ENCODE measurements at regions not wholly inside any gene's neighbourhood (a gene's known extent, or its start where the extent isn't known, plus 50 kb on each side); places are given as distances from the start of the nearest gene placed in this dataset.
"Not testable (repeated sequence)": the region's sequence is repeated elsewhere in the genome, so short reads cannot be mapped to it uniquely, and the experiment has no call there.

DNA sequence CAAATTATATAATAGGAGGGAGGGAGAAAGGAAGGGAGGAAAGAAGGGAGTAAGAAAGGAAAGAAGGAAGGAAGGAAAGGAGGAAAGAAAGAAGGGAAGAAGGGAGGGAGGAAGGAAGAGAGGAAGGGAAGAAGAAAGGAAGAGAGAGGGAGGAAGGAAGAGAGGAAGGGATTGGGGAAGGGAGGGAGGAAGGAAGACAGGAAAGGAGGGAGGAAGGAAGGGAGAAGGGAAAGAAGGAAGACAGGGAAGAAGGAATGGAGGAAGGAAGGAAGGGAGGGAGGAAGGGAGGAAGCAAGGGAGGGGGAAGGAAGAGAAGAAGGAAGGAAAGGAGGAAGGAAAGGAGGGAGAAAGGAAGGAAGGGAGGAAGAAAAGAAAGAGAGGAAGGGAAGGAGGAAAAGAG lies 660.5 kb downstream of the EPM2A start:
- DNase-seq: no peak

DNA sequence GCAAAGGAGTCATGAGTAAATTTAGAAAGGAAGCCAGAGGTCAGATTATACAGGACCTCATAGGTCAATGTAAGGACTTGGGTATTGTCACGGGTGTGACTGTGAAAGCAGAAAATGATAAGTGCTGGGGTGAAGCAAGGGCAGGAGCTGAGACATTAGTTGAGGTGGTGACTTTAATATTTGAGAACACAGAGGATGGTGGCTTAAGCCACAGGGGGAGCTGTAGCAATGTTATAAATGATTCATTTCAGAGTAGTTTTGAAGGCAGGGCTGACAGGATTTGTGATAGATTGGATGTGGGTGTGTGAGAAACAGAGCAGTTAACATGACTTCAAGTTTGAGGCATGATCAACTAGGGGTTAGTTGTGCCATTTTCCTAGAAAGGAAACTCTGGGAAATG lies 659.9 kb downstream of the EPM2A start:
- no peak for DNase-seq

DNA sequence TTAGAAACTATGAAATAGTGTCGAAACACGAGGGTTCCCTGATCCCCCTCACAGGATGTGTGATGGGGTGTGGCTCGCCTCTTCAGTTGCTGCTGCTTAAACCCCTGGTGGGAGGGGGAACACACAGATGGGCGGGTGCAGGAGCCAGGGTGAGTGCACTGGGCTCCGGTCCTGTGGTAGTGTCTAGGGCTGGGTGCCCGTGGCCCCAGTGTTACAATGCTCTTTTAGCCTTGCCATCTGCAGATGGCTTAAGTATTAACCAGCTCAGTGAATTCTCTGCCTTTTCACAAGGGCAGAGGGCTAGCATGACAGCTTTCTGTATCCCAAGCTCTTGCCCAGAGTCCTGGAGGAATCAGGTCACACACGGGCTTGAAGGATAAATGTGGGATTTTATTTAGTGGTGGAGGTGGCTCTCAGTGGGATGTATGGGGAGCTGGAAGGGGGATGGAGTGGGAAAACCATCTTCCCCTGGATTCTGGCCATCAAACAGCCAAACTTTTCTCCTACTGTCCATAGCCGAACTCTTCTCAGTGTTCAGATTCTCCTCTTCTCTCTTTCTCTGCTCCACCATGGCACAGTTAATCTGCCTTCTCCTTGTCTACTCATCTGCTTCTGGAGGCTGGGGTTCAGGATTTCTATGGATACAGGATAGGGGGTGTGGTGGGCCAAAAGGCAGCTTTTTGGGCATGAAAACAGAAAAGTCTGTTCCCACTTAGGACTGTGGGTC lies 659.0 kb downstream of the EPM2A start:
- no peak for DNase-seq

DNA sequence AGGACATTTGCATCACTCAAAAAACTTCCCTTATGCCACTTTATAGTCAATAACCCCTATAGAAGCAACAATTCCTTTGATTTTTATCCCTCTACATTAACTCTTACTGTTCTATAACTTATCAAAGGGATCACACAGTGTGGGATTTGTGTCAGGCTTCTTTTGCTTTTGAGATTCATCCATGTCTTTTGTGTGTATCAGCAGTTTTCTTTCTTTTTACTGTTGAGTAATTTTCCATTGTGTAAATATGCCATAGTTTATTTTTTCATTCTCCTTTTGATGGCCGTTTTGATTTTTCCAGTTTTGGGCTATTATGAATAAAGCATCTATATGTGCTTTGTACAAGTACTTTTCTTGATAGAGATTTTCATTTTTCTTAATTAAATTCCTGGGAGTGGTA lies 657.9 kb downstream of the EPM2A start:
- no peak for DNase-seq

DNA sequence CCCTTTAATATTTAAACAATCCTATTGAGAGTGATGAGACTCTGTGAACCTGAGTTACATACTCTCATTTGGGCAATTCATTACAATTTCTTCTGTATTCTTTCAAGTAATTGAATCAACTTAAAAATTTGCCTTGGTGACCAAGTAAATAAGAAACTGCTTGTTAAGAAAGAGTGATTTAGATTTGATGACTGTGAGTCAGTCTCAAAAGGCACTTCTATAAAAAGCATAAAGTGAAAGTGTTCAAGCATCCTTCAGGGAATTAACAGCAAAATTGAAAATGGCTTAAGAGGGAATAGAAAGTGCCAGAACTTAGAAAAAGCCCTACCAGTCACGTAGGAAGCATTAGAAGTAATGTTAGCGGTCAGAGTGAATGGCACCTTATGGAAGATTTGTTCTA lies 654.7 kb downstream of the EPM2A start:
- DNase-seq: no peak

DNA sequence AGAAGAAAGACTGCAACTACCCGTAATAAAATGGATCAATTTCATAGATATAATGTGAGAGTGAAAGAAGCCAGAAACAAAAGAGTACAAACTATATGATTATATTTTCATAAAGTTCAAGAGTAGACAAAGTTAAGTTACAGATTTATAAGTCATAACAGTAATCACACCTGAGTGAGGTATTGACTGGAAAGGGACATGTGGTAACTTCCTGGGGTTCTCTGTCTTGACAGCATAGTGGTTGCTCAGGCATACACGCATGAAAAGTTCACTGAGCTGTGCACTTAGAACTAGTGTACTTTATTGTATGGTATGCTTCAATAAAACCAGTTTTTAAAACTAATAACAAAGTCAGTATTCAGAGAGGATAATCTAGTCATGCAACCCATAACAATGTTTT lies 653.6 kb downstream of the EPM2A start:
- no peak for DNase-seq

DNA sequence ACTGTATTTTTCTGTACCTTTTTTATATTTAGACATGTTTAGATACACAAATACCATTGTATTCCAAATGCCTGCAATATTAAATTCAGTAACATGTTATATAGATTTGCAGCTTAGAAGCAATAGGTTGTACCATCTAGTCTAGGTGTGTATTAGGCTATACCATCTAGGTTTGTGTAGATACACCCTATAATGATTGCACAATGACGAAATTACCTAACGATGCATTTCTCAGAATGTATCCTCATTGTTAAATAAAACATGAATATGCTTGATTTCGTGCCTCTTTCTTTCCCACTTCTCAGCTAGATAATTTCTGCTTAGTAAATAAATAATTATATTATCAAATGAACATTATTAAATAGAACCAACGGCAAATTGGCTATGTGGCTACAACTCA lies 653.0 kb downstream of the EPM2A start:
- DNase-seq: no peak

DNA sequence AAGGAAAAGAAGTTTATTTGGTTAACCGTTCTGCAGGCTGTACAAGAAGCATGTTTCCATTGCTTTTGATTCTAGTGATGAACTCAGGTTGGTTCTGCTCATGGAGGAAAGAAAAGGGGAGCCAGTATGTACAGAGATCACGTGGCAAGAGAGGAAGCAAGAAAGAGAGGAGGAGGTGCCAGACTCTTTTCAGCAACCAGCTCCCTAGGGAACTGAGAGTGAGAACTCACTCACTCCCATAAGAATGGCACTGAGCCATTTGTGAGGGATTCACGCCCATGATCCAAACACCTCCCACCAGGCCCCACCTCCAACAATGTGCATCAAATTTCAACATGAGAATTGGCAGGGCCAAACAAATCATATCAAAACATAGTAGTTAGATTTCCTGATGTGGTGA lies 649.1 kb downstream of the EPM2A start:
- no peak for DNase-seq

DNA sequence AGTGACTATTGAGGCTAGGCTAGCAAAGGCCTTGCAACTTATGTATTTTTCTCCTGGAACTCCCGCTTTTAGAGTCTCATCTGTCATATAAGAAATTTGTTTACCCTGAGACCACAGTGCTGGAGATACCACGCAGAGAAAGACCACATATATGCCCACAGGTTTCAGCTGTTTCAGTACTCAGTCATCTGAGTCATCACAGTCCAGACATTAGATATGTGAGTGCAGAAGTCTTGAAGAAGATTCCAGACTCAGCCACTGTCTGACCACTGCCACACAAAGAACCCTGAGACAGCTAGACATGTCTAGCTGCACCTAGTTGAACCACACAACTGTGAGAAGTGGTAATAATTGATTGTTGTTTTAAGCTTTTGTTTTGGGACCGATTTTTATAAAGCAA lies 648.3 kb downstream of the EPM2A start:
- no peak for DNase-seq

DNA sequence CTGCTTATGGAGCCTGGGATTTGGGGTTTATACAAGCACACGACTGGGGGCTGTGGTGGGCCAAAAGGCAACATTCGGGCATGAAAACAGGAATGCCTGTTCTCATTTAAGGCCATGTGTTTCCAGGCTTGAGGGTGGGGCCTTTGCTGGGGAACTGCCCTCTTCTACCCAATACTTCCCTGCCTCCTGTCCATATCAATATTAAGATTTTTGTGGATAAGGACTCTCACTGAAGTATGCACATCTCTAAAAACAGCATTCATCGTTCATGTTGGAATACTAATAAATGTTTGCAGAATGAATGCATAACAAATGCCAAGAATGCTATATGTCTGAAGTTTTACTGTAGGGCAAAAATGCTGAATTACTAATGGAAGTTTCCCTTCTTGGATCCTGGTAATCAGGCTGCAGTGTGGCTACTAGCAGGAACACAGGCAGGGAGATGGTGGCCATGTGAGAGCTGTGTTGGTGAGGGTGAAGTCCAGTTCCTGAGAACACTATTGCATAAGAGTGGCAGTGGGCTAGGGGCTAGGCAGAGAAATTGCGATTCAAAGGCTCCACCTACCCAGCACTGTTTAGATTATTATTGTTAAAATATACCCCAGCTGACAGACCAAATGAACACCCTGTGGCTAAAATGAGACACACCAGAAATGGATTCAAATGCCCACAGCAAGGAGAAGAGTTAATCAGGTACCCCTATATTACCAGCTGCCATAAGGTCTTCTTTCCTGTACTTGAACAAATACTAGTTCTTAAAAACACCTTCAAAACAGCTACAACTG lies 644.3 kb downstream of the EPM2A start:
- DNase-seq: no peak

DNA sequence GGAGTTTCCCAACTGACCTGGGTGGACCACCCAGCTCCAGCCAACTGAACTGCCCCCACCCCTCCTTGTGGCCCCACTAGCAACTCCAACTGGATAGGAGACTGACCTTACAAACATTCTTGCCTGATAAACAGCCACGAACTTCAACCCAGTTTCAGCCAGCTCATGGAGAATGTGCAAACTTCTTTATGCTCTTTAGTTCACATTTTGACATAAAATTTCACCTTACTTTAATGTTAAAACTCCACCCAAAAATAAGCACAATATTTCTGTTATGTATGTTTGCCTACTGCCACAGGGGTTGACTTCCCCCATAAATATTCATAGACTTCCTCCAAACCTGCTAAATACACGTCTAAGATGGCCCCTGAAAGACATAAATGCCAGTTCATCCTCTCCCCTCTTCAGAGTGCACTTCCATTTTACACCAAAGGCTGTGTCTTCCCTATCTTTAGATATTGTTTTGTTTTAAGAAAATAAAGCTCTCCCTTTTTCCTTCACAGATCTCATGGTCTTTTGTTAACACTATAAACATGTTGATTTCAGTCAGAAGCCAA lies 643.7 kb downstream of the EPM2A start:
- no peak for DNase-seq

DNA sequence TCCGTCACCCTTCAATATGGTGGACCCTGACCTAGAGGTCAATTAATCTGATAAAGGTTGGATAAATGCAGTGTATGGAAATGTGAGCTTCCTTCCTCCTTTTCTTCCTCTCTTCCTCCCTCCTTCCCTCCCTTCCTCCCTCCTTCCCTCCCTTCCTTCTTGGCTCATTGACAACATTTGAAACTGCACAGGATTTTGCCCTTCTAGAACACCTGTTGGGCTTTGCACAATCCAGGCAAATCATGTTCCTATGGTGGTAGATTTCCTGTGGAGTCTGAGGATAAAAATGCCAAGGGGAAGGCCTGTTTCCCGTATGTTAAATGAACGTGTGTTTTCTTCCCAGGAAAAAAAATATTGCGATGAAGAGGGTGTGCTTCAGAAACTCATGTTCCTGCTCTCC lies 642.8 kb downstream of the EPM2A start:
- no peak for DNase-seq

DNA sequence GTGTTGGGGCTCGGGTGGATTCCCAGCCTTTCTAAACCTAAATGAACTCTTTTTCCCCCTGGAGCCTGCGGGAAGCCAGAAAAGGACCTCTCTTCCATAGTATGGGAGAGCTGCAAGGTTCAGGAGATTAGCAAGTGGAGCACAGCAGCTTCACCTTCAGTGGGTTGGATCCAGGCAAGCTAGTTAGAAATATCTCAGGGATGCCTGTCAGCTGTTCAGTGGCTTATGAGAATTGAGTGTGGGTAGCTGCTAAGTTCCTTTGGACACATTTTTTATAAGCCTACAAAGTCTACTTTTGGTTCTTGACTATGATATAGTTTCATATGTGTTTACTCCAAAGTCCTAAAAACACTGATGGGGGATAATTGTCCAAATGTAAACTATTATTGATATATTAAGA lies 642.1 kb downstream of the EPM2A start:
- no peak for DNase-seq

DNA sequence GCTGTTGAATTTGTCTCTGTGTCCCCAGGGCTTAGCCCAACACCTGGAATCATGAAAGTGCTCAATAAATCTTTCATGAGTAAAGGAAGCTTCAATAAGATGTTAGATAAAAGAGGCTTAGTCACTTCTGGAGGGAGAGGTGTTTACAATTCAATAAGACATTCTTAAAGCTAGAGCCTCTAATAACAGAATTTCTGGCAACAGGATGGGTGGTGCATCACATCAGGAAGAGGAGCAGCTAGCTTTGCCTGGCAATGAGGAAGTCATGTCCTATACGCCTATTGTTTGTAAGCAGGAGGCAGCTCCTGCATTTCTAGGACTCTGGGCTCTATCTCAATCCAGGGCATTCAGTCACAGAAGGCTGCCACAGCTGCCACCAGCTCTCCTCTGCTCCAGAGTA lies 638.5 kb downstream of the EPM2A start:
- no peak for DNase-seq

DNA sequence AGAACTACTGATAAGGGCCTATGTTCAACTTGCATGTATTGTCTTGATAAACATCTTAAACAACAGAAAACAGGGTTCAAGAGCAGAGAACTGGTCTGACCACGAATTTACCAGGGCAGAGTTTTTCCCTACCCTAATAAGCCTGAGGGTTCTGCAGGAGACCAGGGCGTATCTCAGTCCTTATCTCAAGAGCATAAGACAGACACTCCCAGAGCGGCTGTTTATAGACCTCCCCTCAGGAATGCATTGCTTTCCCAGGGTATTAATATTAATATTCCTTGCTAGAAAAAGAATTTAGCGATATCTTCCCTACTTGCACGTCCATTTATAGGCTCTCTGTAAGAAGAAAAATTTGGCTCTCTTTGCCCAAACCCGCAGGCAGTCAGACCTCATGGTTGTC lies 637.2 kb downstream of the EPM2A start:
- not testable (repeated sequence) for DNase-seq

DNA sequence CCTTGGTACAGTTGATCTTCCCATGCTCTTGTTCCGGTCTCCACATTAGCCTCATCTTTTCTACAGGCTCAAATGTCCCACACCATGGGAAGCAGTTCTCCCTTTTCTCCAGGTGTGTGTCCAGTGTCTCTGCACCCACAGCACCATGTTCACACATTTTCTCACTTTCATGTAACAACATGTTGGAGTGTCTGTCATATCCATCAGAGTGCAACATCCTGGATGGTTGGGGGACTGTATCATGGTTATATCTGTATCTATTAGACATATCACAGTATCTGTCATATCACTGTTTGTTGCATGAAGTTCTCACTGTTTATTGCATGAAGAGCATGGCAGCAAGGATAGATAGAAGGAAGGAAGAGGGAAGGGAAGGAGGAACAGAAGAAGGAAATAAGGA lies 635.6 kb downstream of the EPM2A start:
- no peak for DNase-seq

DNA sequence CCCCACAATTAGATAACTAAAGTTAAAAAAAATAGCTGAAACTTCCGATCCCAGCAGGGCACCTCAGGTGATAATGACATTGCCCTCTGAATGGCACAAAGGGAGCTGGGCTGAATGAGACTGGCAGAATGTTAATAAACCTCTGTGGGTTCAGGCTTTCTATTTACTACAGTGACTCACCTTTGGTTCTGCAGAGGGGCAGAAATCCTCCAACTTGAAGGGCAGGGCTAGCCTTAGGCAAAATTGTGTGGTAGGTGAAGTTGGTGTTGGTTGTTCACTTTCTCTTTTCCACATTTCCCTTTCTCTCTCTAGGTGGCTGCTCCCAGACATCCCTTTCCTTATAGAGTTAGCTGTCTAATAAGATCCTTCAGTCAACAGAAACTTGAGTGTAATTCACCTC lies 625.2 kb downstream of the EPM2A start:
- no peak for DNase-seq

DNA sequence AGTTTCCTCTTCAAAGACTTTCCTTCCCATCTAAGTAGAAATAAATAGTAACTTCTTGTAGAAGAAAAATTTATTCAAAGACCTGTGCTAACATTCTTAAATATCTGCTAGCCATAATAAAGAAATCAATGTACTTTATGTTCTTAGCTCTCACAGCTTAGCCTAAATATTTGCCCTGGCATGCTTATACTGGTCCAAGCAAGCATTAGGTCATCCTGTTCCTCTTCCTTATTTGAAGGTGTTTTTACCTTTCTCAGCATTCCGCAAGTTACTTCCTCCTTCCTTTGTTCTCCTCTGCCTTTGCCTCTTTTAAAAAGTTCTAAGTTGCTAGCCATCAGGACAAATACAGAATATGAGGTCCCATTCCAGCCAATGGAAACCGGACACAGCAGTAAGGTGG lies 623.9 kb downstream of the EPM2A start:
- not testable (repeated sequence) for DNase-seq

DNA sequence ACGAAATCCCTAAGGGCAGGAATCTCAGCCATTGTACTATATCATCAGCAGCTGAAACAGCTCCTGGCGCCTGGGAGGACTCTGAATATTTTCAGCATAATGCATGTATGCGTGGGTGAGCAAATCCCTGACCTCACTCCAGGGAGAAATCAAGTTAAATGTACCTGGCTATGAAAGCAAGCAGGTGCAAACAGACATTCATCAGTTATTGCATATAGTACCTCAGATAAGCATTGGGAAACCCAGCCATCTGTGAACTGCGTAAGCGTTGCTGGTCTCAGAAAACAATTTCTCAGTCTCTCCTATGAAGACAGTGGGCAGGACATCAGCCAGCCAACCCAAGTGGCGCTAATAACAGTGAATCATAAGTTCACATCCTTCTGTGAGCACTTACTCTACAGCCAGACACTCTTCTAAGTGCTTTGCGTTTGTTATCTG lies 622.6 kb downstream of the EPM2A start:
- no peak for DNase-seq

DNA sequence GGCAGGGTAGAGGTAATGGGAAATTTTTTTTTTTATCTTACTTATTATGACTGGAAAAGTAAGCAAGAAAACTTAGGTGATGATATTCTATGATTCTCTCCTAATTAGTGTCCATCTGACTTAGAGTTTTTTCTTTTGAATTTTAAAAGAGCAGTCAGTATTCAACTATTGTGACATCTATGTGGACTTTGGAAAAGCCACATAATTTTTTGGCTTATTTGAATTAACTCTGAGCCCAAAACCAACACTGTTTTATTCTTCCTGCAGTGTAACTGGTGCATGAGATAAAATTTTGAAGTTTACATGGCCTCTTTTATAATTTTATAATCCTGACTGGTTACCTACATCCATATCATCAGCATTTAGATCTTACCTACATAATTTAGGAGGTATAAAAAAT lies 619.7 kb downstream of the EPM2A start:
- DNase-seq: no peak

DNA sequence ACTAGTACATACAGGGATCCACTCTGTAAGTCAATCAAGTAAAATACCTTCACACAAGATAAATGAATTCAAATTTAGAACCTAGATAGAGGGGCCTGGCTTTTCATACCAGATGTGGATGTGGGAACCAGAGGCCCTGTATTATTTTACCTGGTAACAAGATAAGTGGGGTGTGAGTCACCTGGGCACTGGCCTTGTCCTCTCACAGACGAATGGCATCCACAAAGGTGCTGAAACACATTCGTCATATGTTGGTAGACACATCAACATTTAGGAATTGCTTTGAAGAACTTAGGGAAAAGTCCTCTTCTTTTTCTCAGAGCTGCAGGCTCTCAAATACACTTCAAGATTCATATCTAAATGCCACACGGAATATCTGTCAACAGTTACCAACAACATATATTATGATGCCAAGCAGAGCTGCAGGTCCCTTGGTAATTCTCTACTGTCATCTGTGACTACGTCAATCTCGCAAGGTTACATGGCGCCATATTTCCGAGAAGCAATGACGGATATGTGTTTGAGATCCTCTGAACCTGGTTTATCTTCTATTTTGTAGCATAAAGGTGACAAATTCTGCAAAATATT lies 618.6 kb downstream of the EPM2A start:
- DNase-seq: no peak

DNA sequence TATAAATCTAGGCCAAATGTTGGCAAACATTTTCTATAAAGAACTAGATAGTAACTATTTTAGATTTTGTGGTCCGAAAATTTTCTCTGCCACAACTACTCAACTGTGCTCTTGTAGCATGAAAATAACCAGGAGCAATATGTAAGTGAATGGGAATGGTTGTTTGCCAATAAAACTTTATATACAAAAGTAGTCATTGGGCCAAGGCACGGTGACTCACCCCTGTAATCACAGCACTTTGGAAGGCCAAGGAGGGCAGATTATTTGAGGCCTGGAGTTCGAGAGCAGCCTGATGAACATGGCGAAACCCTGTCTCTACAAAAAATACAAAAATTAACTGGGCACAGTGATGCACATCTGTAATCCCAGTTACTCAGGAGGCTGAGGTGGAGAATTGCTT lies 617.1 kb downstream of the EPM2A start:
- DNase-seq: no peak

DNA sequence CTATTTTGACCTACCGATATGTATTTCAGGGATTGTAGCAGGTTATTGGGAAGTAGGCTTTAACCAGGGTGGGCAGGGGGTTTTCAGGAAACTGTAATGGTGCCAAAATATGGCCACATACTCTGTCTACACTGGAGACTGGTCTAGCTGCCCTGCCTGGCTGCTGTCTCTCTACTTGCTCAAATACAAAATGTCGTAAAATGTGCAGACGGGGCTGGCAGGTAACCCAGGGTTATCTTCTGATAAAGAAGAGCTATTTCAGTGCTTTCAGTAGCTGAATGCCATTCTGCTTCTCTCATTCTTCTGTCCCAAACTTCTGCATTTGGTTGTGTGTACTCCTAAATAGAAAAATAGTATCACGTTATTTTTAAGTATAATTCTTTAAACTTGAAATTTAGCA lies 616.2 kb downstream of the EPM2A start:
- DNase-seq: no peak
